ENCODE measurements at regions not wholly inside any gene's neighbourhood (a gene's known extent, or its start where the extent isn't known, plus 50 kb on each side); places are given as distances from the start of the nearest gene placed in this dataset.

- H3K4me1 ChIP-seq (ENCODE audit: control insufficient read depth, insufficient read depth, low read length) = no peaks in the 10 kb centered on the region
Measured at GRCh38 chr22:47329727-47330650, 567.5 kb downstream of the TBC1D22A start.

GRCh38 chr22:47328550-47329243 lies 566.2 kb downstream of the TBC1D22A start:
- H3K27me3 ChIP-seq (ENCODE audit: control insufficient read depth, insufficient read depth, low read length) = peaks cover 3% of the 10 kb centered on the region
- H3K36me3 ChIP-seq (ENCODE audit: control insufficient read depth, insufficient read depth, low read length) = no peaks in the 10 kb centered on the region

More at GRCh38 chr22:47329727-47330650, 567.5 kb downstream of the TBC1D22A start:
- H3K4me3 ChIP-seq (ENCODE audit: low read length) = no peak overlapping the region
- no peak overlapping the region for H3K9ac ChIP-seq (ENCODE audit: low read length)
- H3K27me3 ChIP-seq (ENCODE audit: control insufficient read depth, insufficient read depth, low read length) = peaks cover 3% of the 10 kb centered on the region
- no peak overlapping the region for H3K27ac ChIP-seq (ENCODE audit: low read depth, low read length)
- H3K36me3 ChIP-seq (ENCODE audit: control insufficient read depth, insufficient read depth, low read length) = no peaks in the 10 kb centered on the region

GRCh38 chr22:47327241-47327640 lies 564.8 kb downstream of the TBC1D22A start:
- peaks cover 3% of the 10 kb centered on the region for H3K27me3 ChIP-seq (ENCODE audit: control insufficient read depth, insufficient read depth, low read length)
- no peak overlapping the region for H3K4me3 ChIP-seq (ENCODE audit: low read length)
- no peak overlapping the region for H3K9ac ChIP-seq (ENCODE audit: low read length)
- H3K36me3 ChIP-seq (ENCODE audit: control insufficient read depth, insufficient read depth, low read length) = no peaks in the 10 kb centered on the region
- H3K4me1 ChIP-seq (ENCODE audit: control insufficient read depth, insufficient read depth, low read length) = no peaks in the 10 kb centered on the region
- H3K27ac ChIP-seq (ENCODE audit: low read depth, low read length) = no peak overlapping the region

More at GRCh38 chr22:47328550-47329243, 566.2 kb downstream of the TBC1D22A start:
- H3K27ac ChIP-seq (ENCODE audit: low read depth, low read length) = no peak overlapping the region
- H3K9ac ChIP-seq (ENCODE audit: low read length) = no peak overlapping the region
- H3K4me1 ChIP-seq (ENCODE audit: control insufficient read depth, insufficient read depth, low read length) = no peaks in the 10 kb centered on the region
- H3K4me3 ChIP-seq (ENCODE audit: low read length) = no peak overlapping the region

GRCh38 chr22:47325249-47325648 lies 562.8 kb downstream of the TBC1D22A start:
- no peak overlapping the region for H3K9ac ChIP-seq (ENCODE audit: low read length)
- no peak overlapping the region for H3K4me3 ChIP-seq (ENCODE audit: low read length)
- H3K4me1 ChIP-seq (ENCODE audit: control insufficient read depth, insufficient read depth, low read length) = no peaks in the 10 kb centered on the region
- peaks cover under 1% of the 10 kb centered on the region for H3K27me3 ChIP-seq (ENCODE audit: control insufficient read depth, insufficient read depth, low read length)
- H3K27ac ChIP-seq (ENCODE audit: low read depth, low read length) = no peak overlapping the region
- H3K36me3 ChIP-seq (ENCODE audit: control insufficient read depth, insufficient read depth, low read length) = no peaks in the 10 kb centered on the region

- Histone ChIP-seq H3K36me3 (ENCODE audit: control insufficient read depth, insufficient read depth, low read length) (no peaks in the 10 kb centered on the region), H3K27ac (ENCODE audit: low read depth, low read length) (no peak overlapping the region), H3K4me1 (ENCODE audit: control insufficient read depth, insufficient read depth, low read length) (no peaks in the 10 kb centered on the region), H3K27me3 (ENCODE audit: control insufficient read depth, insufficient read depth, low read length) (no peaks in the 10 kb centered on the region), H3K4me3 (ENCODE audit: low read length) (no peak overlapping the region), H3K9ac (ENCODE audit: low read length) (no peak overlapping the region)
Measured at GRCh38 chr22:47324435-47324990, 562.1 kb downstream of the TBC1D22A start.

- Histone ChIP-seq H3K36me3 (ENCODE audit: control insufficient read depth, insufficient read depth, low read length) (no peaks in the 10 kb centered on the region), H3K4me3 (ENCODE audit: low read length) (no peak overlapping the region), H3K9ac (ENCODE audit: low read length) (no peak overlapping the region), H3K27ac (ENCODE audit: low read depth, low read length) (no peak overlapping the region), H3K27me3 (ENCODE audit: control insufficient read depth, insufficient read depth, low read length) (no peaks in the 10 kb centered on the region), H3K4me1 (ENCODE audit: control insufficient read depth, insufficient read depth, low read length) (no peaks in the 10 kb centered on the region)
Measured at GRCh38 chr22:47323518-47323917, 561.1 kb downstream of the TBC1D22A start.

- no peaks in the 10 kb centered on the region for H3K36me3 ChIP-seq (ENCODE audit: control insufficient read depth, insufficient read depth, low read length)
- no peak overlapping the region for H3K9ac ChIP-seq (ENCODE audit: low read length)
- H3K27ac ChIP-seq (ENCODE audit: low read depth, low read length) = no peak overlapping the region
- H3K27me3 ChIP-seq (ENCODE audit: control insufficient read depth, insufficient read depth, low read length) = no peaks in the 10 kb centered on the region
- no peak overlapping the region for H3K4me3 ChIP-seq (ENCODE audit: low read length)
- H3K4me1 ChIP-seq (ENCODE audit: control insufficient read depth, insufficient read depth, low read length) = no peaks in the 10 kb centered on the region
Measured at GRCh38 chr22:47322854-47323253, 560.4 kb downstream of the TBC1D22A start.

GRCh38 chr22:47320560-47320959 lies 558.1 kb downstream of the TBC1D22A start:
- Histone ChIP-seq H3K27me3 (ENCODE audit: control insufficient read depth, insufficient read depth, low read length) (no peaks in the 10 kb centered on the region), H3K4me3 (ENCODE audit: low read length) (no peak overlapping the region), H3K36me3 (ENCODE audit: control insufficient read depth, insufficient read depth, low read length) (no peaks in the 10 kb centered on the region), H3K4me1 (ENCODE audit: control insufficient read depth, insufficient read depth, low read length) (no peaks in the 10 kb centered on the region), H3K27ac (ENCODE audit: low read depth, low read length) (no peak overlapping the region), H3K9ac (ENCODE audit: low read length) (no peak overlapping the region)

GRCh38 chr22:47318041-47318737 lies 555.7 kb downstream of the TBC1D22A start:
- H3K4me3 ChIP-seq (ENCODE audit: low read length) = no peak overlapping the region
- no peak overlapping the region for H3K9ac ChIP-seq (ENCODE audit: low read length)
- no peaks in the 10 kb centered on the region for H3K36me3 ChIP-seq (ENCODE audit: control insufficient read depth, insufficient read depth, low read length)

GRCh38 chr22:47315862-47316419 lies 553.5 kb downstream of the TBC1D22A start:
- no peaks in the 10 kb centered on the region for H3K27me3 ChIP-seq (ENCODE audit: control insufficient read depth, insufficient read depth, low read length)
- H3K36me3 ChIP-seq (ENCODE audit: control insufficient read depth, insufficient read depth, low read length) = no peaks in the 10 kb centered on the region
- H3K27ac ChIP-seq (ENCODE audit: low read depth, low read length) = no peak overlapping the region
- no peaks in the 10 kb centered on the region for H3K4me1 ChIP-seq (ENCODE audit: control insufficient read depth, insufficient read depth, low read length)
- no peak overlapping the region for H3K4me3 ChIP-seq (ENCODE audit: low read length)
- no peak overlapping the region for H3K9ac ChIP-seq (ENCODE audit: low read length)

More at GRCh38 chr22:47318041-47318737, 555.7 kb downstream of the TBC1D22A start:
- no peaks in the 10 kb centered on the region for H3K4me1 ChIP-seq (ENCODE audit: control insufficient read depth, insufficient read depth, low read length)
- H3K27me3 ChIP-seq (ENCODE audit: control insufficient read depth, insufficient read depth, low read length) = no peaks in the 10 kb centered on the region
- H3K27ac ChIP-seq (ENCODE audit: low read depth, low read length) = no peak overlapping the region

- H3K27me3 ChIP-seq (ENCODE audit: control insufficient read depth, insufficient read depth, low read length) = no peaks in the 10 kb centered on the region
- no peak overlapping the region for H3K27ac ChIP-seq (ENCODE audit: low read depth, low read length)
- no peaks in the 10 kb centered on the region for H3K4me1 ChIP-seq (ENCODE audit: control insufficient read depth, insufficient read depth, low read length)
- H3K4me3 ChIP-seq (ENCODE audit: low read length) = no peak overlapping the region
- H3K36me3 ChIP-seq (ENCODE audit: control insufficient read depth, insufficient read depth, low read length) = no peaks in the 10 kb centered on the region
- no peak overlapping the region for H3K9ac ChIP-seq (ENCODE audit: low read length)
Measured at GRCh38 chr22:47310601-47311000, 548.2 kb downstream of the TBC1D22A start.

- H3K27ac ChIP-seq (ENCODE audit: low read depth, low read length) = no peak overlapping the region
- no peaks in the 10 kb centered on the region for H3K36me3 ChIP-seq (ENCODE audit: control insufficient read depth, insufficient read depth, low read length)
- H3K27me3 ChIP-seq (ENCODE audit: control insufficient read depth, insufficient read depth, low read length) = no peaks in the 10 kb centered on the region
- H3K9ac ChIP-seq (ENCODE audit: low read length) = no peak overlapping the region
- H3K4me1 ChIP-seq (ENCODE audit: control insufficient read depth, insufficient read depth, low read length) = no peaks in the 10 kb centered on the region
- no peak overlapping the region for H3K4me3 ChIP-seq (ENCODE audit: low read length)
Measured at GRCh38 chr22:47309946-47310345, 547.5 kb downstream of the TBC1D22A start.
